ENCODE measurements at regions not wholly inside any gene's neighbourhood (a gene's known extent, or its start where the extent isn't known, plus 50 kb on each side); places are given as distances from the start of the nearest gene placed in this dataset.
A peak's percentile ranks its signal among the peaks of the same experiment; 100 is the strongest.

DNA sequence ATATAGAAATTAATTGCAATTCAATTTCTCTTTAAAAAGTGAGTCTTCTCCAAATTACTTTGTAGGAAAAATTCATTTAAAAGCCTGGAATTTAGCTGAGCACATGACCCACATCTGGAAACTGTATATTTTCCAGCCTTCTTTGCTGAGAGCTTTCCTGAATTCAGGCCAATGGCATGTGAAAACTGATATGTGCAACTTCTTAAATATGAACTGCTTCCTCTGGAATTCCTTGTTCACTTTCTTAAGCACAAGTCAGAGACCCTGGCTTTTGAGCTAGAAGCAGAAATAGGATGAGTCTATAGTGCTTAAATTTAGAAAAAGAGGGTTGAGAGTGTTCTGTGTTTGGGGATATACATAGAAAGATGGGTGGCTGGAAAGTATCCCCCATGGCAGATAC is 365.1 kb upstream of the MTPN start:
- TF ChIP-seq POLR2AphosphoS5 (IDR thresholded peaks at IDR 0.05) (no peak), POLR2A (IDR thresholded peaks at IDR 0.05) (no peak), EP300 (IDR thresholded peaks at IDR 0.05) (no peak)
- TF ChIP-seq, protein P1, sequence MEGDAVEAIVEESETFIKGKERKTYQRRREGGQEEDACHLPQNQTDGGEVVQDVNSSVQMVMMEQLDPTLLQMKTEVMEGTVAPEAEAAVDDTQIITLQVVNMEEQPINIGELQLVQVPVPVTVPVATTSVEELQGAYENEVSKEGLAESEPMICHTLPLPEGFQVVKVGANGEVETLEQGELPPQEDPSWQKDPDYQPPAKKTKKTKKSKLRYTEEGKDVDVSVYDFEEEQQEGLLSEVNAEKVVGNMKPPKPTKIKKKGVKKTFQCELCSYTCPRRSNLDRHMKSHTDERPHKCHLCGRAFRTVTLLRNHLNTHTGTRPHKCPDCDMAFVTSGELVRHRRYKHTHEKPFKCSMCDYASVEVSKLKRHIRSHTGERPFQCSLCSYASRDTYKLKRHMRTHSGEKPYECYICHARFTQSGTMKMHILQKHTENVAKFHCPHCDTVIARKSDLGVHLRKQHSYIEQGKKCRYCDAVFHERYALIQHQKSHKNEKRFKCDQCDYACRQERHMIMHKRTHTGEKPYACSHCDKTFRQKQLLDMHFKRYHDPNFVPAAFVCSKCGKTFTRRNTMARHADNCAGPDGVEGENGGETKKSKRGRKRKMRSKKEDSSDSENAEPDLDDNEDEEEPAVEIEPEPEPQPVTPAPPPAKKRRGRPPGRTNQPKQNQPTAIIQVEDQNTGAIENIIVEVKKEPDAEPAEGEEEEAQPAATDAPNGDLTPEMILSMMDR (IDR thresholded peaks at IDR 0.05) = no peak
- Histone ChIP-seq H3K4me3 (no peak overlapping the region), H3K4me1 (no peaks in the 10 kb centered on the region), H3K9me3 (no peaks in the 10 kb centered on the region), H3K27ac (no peak overlapping the region), H3K27me3 (no peaks in the 10 kb centered on the region), H3K36me3 (no peaks in the 10 kb centered on the region)
- no peak for DNase-seq
- intact Hi-C loops (cut with DNase I) = no loop called here

DNA sequence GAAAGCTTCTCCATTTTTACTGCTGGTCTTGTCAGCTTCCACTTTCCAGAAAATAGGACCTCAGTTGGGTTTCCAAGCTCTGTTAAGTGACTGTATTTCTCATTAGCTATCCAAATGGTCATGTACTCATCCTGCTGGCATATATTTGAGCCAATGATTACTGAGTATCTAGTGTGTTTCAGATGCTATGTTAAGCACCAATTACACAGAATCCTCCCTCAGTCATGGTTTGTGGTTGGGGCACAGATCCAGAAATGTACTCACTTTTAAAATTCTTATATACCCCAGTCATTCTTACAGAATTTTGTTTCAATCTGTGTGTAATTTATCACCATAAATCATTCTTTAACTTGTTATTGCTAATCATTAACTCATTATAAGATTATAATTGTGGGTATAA is 362.3 kb upstream of the MTPN start:
- no peak overlapping the region for H3K27ac ChIP-seq
- TF ChIP-seq, protein P1 (IDR thresholded peaks at IDR 0.05) = no peak
- TF ChIP-seq POLR2A (IDR thresholded peaks at IDR 0.05) (no peak), EP300 (IDR thresholded peaks at IDR 0.05) (no peak), POLR2AphosphoS5 (IDR thresholded peaks at IDR 0.05) (no peak)
- H3K36me3 ChIP-seq = no peaks in the 10 kb centered on the region
- peaks cover 0 to 2% (median under 1%) of the 10 kb centered on the region in 4 donors for H3K4me1 ChIP-seq
- no peaks in the 10 kb centered on the region for H3K27me3 ChIP-seq
- intact Hi-C loops (cut with DNase I) = no loop called here
- H3K9me3 ChIP-seq = no peaks in the 10 kb centered on the region
- no peak for DNase-seq
- no peak overlapping the region for H3K4me3 ChIP-seq

DNA sequence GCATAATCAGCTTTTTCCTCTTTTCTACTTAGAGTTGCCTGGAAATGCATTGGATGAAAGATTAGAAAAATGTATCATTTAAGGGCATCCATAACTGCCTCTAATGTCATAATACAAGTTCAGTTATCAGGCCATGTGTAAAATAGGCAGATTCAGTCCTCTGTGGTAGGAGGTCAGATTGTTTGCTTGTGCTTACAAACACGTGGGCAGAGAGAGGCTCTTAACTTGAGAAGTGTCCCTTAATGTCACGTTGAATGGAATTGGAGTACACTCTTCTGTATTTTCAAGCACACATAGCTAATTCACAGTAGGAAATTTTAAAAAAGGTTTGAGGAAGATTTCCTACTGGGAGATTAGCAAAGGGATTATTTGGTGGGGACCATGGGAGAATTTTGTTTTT is 359.8 kb upstream of the MTPN start:
- peaks cover 0 to 24% (median 20%) of the 10 kb centered on the region in 4 donors for H3K4me1 ChIP-seq
- intact Hi-C loops (cut with DNase I) = no loop called here
- 53 to 56% methylated on average over 2 of the region's 2 CpGs for WGBS, 2 donors
- TF ChIP-seq EP300 (IDR thresholded peaks at IDR 0.05) = no peak
- no peak for TF ChIP-seq POLR2AphosphoS5 (IDR thresholded peaks at IDR 0.05)
- no peak for TF ChIP-seq POLR2A (IDR thresholded peaks at IDR 0.05)
- TF ChIP-seq, protein P1 (IDR thresholded peaks at IDR 0.05) = no peak
- H3K9me3 ChIP-seq = no peaks in the 10 kb centered on the region
- no peak overlapping the region for H3K27ac ChIP-seq
- no peak for DNase-seq
- H3K36me3 ChIP-seq = no peaks in the 10 kb centered on the region
- no peaks in the 10 kb centered on the region for H3K27me3 ChIP-seq
- no peak overlapping the region for H3K4me3 ChIP-seq

DNA sequence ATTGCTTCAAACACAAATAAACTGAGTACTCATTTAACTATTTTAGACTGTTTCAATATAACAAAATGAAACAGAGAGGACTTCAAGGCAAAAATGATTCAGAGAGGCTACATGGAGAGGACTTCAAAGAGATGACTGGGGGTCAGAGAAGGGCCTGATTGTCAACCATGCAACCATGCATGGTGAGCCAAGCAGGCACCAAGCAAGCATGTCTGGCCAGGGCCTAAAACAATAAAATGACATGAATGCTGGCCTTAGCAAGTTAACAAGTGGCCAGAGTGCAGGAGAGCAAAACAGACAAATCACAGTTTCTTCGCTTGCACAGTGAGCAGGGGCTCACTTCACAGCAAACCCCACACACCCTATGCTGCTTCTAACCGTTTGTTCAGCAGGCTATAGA is 356.5 kb upstream of the MTPN start:
- no peaks in the 10 kb centered on the region for H3K27me3 ChIP-seq
- intact Hi-C loops (cut with DNase I) = no loop called here
- no peak for TF ChIP-seq POLR2A (IDR thresholded peaks at IDR 0.05)
- TF ChIP-seq, protein P1 (IDR thresholded peaks at IDR 0.05) = no peak
- no peak for TF ChIP-seq POLR2AphosphoS5 (IDR thresholded peaks at IDR 0.05)
- TF ChIP-seq EP300 (IDR thresholded peaks at IDR 0.05) = no peak

DNA sequence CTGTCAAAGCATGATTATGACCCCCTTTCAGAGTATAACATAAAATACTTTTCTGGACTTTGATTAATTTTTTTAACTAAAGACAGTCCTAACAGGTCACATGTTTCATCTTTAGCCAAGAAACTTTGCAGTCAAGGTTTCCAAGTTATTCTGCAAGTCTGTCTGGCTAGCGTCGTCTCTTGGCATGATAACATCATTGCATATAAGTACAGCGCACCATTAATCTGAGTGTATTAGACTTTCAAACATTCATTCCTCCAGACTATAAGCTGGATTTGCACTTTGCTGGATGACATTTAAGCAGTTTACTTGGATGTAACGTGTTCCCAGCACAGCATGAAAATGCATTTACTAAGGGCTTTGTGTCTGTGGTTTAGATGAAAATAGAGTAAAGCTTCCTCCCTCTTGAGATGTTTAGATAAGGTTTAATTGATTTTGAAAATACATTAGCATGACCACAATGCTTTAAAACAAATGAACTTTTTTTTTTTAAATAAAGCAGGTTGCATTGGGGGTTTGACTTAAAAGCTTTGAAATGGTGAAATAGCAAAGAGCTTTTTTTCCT is 349.0 kb upstream of the MTPN start:
- Histone ChIP-seq H3K4me3 (no peak overlapping the region), H3K27me3 (no peaks in the 10 kb centered on the region), H3K27ac (peak overlapping the region in 3 of 4 donors; percentile 40 to 53 (median 47)), H3K4me1 (peaks cover 0 to 31% (median 6%) of the 10 kb centered on the region in 4 donors), H3K9me3 (no peaks in the 10 kb centered on the region), H3K36me3 (no peaks in the 10 kb centered on the region)
- intact Hi-C loops (cut with DNase I) = no loop called here
- no peak for DNase-seq
- TF ChIP-seq POLR2AphosphoS5 (IDR thresholded peaks at IDR 0.05) (peak in 3 of 4 donors; percentile 44 to 84 (median 64)), EP300 (IDR thresholded peaks at IDR 0.05) (peak in 1 of 4 donors; percentile 32), POLR2A (IDR thresholded peaks at IDR 0.05) (no peak)
- TF ChIP-seq, protein P1 (IDR thresholded peaks at IDR 0.05) = no peak
- 46 to 61% methylated on average over 4 of the region's 4 CpGs for WGBS, 2 donors

More for the DNA sequence above, 356.5 kb upstream of the MTPN start:
- WGBS, 2 donors = 73 to 78% methylated on average over 2 of the region's 2 CpGs
- Histone ChIP-seq H3K4me1 (peaks cover 0 to 28% (median 24%) of the 10 kb centered on the region in 4 donors), H3K4me3 (no peak overlapping the region), H3K9me3 (no peaks in the 10 kb centered on the region), H3K27ac (no peak overlapping the region), H3K36me3 (no peaks in the 10 kb centered on the region)
- no peak for DNase-seq

Measured in sigmoid colon (tissue), 6 donors.